Fibroblast of peridontal ligament (primary cell): ENCODE measurements at regions not wholly inside any gene's neighbourhood (a gene's known extent, or its start where the extent isn't known, plus 50 kb on each side); places are given as distances from the start of the nearest gene placed in this dataset.
"Not testable (repeated sequence)": the region's sequence is repeated elsewhere in the genome, so short reads cannot be mapped to it uniquely, and the experiment has no call there.

Experiments
- DNase-seq: peaks from one replicate; pipeline ENCODE4 v3.0.0-alpha.2; 2010; ENCODE audit errors: extremely low read depth

GRCh38 chr16:29296176-29296575 is 110.3 kb downstream of the NPIPB11 start:
- not testable (repeated sequence) for DNase-seq

GRCh38 chr16:29294951-29295795 is 111.3 kb downstream of the NPIPB11 start:
- DNase-seq: not testable (repeated sequence)

GRCh38 chr16:29294400-29294933 is 112.0 kb downstream of the NPIPB11 start:
- not testable (repeated sequence) for DNase-seq

- DNase-seq: not testable (repeated sequence)
Measured at GRCh38 chr16:29293545-29293944, 113.0 kb downstream of the NPIPB11 start.

- DNase-seq: not testable (repeated sequence)
Measured at GRCh38 chr16:29292952-29293471, 113.5 kb downstream of the NPIPB11 start.

GRCh38 chr16:29291329-29292271 is 114.9 kb downstream of the NPIPB11 start:
- DNase-seq: not testable (repeated sequence)

GRCh38 chr16:29290631-29291247 is 115.8 kb downstream of the NPIPB11 start:
- peak; percentile 83 for DNase-seq

- not testable (repeated sequence) for DNase-seq
Measured at GRCh38 chr16:29289516-29290239, 116.8 kb downstream of the NPIPB11 start.

- peak; percentile 81 for DNase-seq
Measured at GRCh38 chr16:29288711-29289474, 117.6 kb downstream of the NPIPB11 start.

GRCh38 chr16:29287871-29288535 is 118.5 kb downstream of the NPIPB11 start:
- DNase-seq: peak; percentile 67

- not testable (repeated sequence) for DNase-seq
Measured at GRCh38 chr16:29287246-29287645, 119.3 kb downstream of the NPIPB11 start.

- not testable (repeated sequence) for DNase-seq
Measured at GRCh38 chr16:29286796-29287195, 119.7 kb downstream of the NPIPB11 start.

GRCh38 chr16:29286161-29286560 is 120.3 kb downstream of the NPIPB11 start:
- DNase-seq: not testable (repeated sequence)

- not testable (repeated sequence) for DNase-seq
Measured at GRCh38 chr16:29285151-29285885, 121.2 kb downstream of the NPIPB11 start.

- DNase-seq: not testable (repeated sequence)
Measured at GRCh38 chr16:29284723-29285122, 121.8 kb downstream of the NPIPB11 start.

GRCh38 chr16:29284159-29284558 is 122.4 kb downstream of the NPIPB11 start:
- DNase-seq: not testable (repeated sequence)

GRCh38 chr16:29278097-29278871 is 128.2 kb downstream of the NPIPB11 start:
- DNase-seq: not testable (repeated sequence)

- DNase-seq: not testable (repeated sequence)
Measured at GRCh38 chr16:29276446-29276845, 130.1 kb downstream of the NPIPB11 start.
